GM18507 (cell line): ENCODE measurements at regions not wholly inside any gene's neighbourhood (a gene's known extent, or its start where the extent isn't known, plus 50 kb on each side); places are given as distances from the start of the nearest gene placed in this dataset.

Experiments used
- DNase-seq: peaks from one replicate; pipeline ENCODE4 v3.0.0; 2011; ENCODE audit warnings: low read depth; ENCODE audit not compliant: insufficient read length; ENCODE audit errors: extremely low spot score
- FAIRE-seq: peaks from 2 replicates; lab custom pipeline; 2011; peaks lifted over from hg19 to GRCh38; lab: Jason Lieb, UNC

- no peak for DNase-seq
- FAIRE-seq, result no peak
These were observed 219.6 kb upstream of the ZNF462 start for GRCh38 chr9:106643211-106643930.

GRCh38 chr9:106644661-106645060, 218.3 kb upstream of the ZNF462 start:
- no peak for FAIRE-seq

DNA sequence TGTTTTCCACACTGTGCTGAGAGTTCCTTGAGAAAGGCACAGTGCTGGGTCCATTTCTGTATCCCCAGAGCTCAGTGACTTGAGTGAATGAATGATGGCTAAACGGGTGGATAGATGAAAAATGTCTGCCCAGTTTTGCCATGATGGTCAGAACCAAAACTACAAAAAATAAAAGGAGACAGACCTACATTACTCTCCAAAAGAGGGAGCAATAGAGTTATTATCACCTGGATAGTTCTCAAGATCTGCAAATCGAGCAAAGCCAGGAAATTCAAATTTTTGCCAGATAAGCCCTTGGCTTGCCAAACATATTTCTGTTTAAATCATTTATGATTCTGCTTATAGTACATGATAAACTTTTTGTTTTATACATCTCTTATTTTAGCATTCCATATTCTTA, 214.2 kb upstream of the ZNF462 start:
- DNase-seq (no peak), FAIRE-seq (no peak)

More at GRCh38 chr9:106644661-106645060, 218.3 kb upstream of the ZNF462 start:
- no peak for DNase-seq

DNA sequence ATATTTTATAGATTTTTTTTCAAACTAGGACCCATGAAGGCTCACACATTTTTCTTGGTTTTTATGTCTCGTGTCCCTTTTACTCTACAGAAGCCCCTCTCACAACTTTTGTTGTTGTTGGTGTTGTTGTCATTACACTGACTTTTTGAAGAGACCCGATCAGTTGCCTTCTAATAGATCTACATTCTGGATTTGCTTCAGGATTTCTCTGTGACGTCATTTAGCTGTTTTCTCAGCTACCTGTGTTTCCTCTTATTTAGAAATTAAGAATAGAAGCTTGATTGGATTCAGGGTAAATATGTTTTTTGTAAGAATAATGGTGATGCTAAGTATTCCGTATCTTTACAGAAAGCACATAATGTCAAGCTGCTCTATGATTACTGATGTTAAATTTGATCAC, 213.3 kb upstream of the ZNF462 start:
- FAIRE-seq, result no peak
- no peak for DNase-seq

DNA sequence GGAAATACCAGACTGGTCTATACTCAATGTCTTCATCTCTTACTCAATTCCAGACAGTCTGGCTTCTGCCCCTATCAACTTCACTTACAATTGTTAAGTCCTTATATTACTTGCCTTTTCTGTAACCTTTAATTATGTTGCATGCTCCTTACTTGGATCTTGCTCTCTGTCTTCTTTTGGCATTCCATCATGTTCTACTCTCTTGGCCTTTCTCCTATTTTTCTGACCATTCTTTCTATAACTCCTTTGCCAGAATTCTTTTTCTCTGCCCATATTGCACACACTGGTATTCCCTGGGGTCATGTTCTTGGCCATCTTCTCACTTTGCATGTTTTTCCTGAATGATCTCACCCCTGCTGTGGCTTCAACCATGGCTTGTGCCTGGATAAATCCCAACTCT, 209.8 kb upstream of the ZNF462 start:
- no peak for FAIRE-seq
- no peak for DNase-seq

GRCh38 chr9:106655966-106656365, 207.0 kb upstream of the ZNF462 start:
- no peak for DNase-seq
- FAIRE-seq, result no peak

- FAIRE-seq, result no peak
- DNase-seq, result no peak
These were observed 205.0 kb upstream of the ZNF462 start for GRCh38 chr9:106657926-106658325.

- FAIRE-seq, result no peak
- no peak for DNase-seq
These were observed 194.4 kb upstream of the ZNF462 start for GRCh38 chr9:106668534-106668933.

- no peak for FAIRE-seq
- no peak for DNase-seq
These were observed 193.1 kb upstream of the ZNF462 start for GRCh38 chr9:106669835-106670234.

DNA sequence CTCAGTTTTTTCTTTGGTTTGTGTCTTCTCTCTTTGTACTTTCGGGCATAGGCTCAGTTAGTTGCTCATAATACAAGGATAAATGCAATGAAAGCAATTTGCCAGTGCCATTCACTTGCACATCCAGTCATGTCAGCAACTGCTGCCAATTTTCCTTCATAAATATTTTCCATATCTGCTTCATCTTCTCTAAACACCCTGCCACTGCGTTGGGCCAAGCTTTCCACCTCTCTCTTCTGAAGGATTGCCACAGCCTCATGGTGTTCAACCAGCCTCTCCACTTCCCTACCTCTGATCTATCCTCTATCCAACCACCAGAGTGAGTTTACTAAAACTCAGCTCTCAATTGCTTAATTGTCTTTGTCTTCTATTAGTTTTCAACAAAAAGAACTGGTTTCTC, 192.5 kb upstream of the ZNF462 start:
- DNase-seq, result no peak
- no peak for FAIRE-seq

DNA sequence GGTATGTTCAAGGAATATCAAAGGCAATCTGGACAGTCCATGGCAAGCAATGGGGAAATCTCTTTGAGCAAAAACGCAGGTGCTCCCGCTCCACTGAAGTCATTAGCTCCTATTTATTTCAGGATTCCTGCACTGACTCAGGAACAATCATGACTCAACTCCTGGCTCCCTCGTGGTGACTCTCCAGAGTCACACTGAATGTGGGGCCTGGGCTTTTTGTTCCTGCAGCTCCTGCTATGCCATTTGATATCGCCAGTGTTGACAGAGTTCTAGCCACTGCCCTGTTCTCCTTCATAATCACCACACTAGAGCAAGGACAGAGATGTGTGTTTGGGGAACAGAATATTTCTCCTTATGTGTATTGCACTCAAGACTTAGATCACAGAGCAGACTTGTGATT, 187.2 kb upstream of the ZNF462 start:
- DNase-seq (no peak), FAIRE-seq (no peak)

DNA sequence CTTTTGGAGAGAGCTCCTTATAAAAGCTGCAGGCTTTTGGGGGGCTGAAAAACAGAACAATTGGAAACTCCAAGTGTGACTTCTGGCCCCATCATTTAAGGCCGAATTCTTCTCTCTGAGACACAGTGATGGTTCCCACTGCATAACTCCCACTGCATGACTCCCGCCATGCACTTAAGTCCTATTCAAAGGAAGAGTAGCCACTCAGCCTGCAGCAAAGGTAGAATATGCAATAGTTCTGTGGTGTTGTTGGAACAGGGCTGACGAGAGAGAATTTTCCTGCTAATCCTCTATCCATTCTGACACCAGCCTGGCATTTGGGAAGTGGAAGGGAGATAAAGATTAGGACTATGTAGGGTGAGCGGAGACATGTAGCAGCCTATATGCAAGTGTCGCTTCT, 185.6 kb upstream of the ZNF462 start:
- DNase-seq, result no peak

GRCh38 chr9:106677830-106678229, 185.1 kb upstream of the ZNF462 start:
- no peak for DNase-seq

More for the DNA sequence above, 185.6 kb upstream of the ZNF462 start:
- FAIRE-seq, result no peak

GRCh38 chr9:106678273-106678672, 184.7 kb upstream of the ZNF462 start:
- DNase-seq, result no peak

More at GRCh38 chr9:106677830-106678229, 185.1 kb upstream of the ZNF462 start:
- FAIRE-seq, result no peak

DNA sequence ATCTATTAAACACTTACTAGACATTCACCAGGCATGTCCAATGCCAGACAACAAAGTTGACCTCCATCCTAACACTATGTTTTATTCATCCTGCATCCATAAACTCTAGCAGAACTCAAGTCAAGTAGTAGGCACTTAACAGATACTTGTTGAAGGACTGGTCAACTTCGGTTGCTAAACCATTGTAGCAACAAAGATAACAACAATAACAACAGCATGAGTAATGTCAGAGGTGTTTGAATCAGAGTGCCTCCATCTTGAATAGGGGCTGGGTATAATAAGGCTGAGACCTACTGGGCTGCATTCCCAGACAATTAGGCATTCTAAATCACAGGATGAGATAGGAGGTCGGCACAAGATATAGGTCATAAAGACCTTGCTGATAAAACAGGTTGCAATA, 180.5 kb upstream of the ZNF462 start:
- FAIRE-seq (no peak), DNase-seq (no peak)

More at GRCh38 chr9:106678273-106678672, 184.7 kb upstream of the ZNF462 start:
- no peak for FAIRE-seq

DNA sequence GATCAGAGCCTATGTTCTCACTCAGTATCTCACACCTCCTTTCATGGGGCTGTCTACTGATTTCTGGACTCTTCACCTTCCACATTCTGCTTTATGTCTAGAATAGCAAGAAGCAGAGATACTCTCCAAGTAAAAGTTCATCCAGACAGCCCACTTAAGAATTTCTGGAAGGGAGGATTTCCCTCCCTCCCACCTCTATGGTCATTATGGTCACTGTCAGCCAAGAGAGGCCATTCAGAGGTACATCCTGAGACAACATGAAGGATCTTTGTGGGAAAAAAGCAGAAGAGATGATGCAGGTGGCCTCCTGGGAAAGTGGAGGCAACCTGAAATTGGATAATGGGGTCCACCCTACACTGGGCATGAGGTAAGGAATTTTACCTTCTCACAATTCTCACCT, 179.5 kb upstream of the ZNF462 start:
- FAIRE-seq (no peak), DNase-seq (no peak)

DNA sequence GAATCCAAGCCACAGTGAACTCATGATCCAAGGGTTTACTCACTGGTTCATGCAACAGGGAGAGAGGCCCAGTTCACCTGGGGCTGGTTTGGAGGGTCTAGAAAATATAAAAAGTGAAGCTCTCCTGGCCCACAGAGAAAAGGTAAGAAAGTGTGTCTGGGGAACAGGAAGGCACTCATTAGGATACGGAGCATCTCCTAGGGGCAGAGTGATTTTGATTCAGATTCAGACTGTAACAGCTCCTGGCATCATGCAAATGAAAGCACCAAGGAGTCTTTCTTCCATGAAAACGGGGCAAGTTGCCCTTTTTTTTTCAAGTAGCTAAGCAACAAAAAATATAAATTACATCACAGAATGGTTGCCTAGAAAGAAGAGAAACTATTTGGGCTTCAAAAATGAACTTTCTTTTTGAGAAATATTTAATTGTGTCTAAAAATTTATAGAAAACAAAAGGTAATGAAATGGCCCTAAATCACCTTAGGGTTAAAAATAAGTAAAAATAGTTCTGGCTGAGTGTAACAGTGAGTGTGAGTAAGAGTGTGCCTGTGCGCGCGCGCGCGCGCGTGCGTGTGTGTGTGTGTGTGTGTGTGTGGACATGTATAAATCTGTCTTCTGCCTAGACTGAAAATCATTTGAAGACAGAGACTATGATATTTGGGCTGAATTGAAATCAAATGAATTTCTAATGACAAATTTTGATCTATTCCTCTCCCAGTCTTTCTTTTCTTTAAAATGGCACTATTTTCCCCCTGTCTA, 177.8 kb upstream of the ZNF462 start:
- no peak for FAIRE-seq

DNA sequence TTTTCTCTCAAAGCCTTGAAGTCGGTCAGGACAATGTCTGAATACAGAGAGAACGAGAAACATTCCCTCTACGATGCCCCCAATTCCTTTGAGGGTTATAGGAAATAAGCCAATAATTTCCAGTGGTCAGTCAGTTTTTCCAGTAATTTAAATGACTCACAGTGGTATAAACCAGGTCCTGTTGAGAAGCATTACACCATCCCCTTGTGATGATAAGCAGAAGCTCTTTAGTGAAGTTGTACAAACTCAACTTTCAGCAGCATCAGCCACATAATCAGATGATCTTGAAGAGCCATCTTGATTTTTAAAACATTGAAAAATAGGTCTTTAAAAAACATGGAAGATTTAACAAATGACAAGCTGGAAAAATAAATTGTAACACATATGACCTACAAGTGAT, 173.9 kb upstream of the ZNF462 start:
- FAIRE-seq (no peak), DNase-seq (no peak)

More for the DNA sequence above, 177.8 kb upstream of the ZNF462 start:
- no peak for DNase-seq

DNA sequence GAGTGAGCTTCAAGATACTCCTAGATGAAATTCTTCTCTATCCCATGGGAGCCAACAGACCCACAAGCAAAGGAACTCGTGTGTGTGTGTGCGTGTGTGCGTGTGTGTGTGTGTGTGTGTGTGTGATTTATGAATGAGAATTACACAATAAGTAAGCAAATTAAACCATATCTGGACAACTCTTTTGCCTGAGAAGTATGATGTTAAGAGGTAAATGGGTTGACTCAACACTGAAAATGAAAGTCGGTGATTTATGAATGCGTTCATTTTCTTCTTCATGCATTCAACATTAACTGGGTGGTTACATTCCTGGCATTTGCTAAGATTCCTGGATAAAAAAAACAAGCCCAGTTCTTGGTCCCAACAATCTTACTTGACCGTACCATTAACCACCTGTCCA, 171.3 kb upstream of the ZNF462 start:
- no peak for FAIRE-seq

DNA sequence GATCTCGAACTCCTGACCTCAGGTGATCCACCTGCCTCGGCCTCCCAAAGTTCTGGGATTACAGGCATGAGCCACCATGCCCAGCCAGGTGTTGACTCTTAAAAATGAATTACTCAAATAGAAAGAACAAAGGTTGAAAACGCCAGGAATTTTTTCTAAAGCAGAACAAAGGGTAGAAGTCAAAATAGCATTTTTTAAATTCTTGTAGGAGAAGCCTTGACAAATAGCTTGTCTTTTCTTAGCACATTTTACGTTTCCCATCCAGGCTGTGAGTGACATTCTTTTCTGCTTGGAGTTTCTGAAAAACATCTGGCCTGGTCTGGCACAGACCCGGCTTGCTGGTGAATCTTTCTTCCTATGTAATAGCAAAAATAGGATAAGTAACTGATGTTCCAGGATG, 169.4 kb upstream of the ZNF462 start:
- DNase-seq, result no peak
- no peak for FAIRE-seq

More for the DNA sequence above, 171.3 kb upstream of the ZNF462 start:
- DNase-seq, result no peak

DNA sequence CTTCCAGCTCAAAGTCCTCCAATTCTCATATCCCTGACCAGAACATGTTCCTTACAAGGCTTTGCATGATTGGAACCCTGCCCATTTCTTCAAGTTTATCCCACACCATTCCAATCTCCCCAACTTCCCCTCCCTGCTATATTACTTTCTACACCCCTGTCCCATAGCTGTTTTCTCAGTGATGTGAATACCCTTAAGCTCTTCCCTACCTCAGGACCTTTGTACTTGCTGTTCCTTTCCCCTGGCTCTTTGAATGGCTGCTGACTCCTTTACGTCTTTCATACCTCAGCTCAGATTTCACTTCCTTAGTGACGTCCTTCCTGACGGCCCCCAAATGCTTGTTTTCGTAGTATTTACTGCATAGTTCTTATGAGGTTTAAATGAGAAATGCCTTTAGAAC, 166.2 kb upstream of the ZNF462 start:
- FAIRE-seq, result no peak
- no peak for DNase-seq
